ENCODE measurements at regions not wholly inside any gene's neighbourhood (a gene's known extent, or its start where the extent isn't known, plus 50 kb on each side); places are given as distances from the start of the nearest gene placed in this dataset.

- H3K4me3 ChIP-seq (ENCODE audit: low read depth, low read length): no peak overlapping the region
- TF ChIP-seq, protein P1, sequence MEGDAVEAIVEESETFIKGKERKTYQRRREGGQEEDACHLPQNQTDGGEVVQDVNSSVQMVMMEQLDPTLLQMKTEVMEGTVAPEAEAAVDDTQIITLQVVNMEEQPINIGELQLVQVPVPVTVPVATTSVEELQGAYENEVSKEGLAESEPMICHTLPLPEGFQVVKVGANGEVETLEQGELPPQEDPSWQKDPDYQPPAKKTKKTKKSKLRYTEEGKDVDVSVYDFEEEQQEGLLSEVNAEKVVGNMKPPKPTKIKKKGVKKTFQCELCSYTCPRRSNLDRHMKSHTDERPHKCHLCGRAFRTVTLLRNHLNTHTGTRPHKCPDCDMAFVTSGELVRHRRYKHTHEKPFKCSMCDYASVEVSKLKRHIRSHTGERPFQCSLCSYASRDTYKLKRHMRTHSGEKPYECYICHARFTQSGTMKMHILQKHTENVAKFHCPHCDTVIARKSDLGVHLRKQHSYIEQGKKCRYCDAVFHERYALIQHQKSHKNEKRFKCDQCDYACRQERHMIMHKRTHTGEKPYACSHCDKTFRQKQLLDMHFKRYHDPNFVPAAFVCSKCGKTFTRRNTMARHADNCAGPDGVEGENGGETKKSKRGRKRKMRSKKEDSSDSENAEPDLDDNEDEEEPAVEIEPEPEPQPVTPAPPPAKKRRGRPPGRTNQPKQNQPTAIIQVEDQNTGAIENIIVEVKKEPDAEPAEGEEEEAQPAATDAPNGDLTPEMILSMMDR (IDR thresholded peaks at IDR 0.05; ENCODE audit: low read depth, low read length): no peak
These were observed 52.7 kb upstream of the PELI1 start for GRCh38 chr2:64196963-64197362.

- TF ChIP-seq, protein P1 (IDR thresholded peaks at IDR 0.05; ENCODE audit: low read depth, low read length): no peak
These were observed 56.9 kb upstream of the PELI1 start for GRCh38 chr2:64201151-64201550.

DNA sequence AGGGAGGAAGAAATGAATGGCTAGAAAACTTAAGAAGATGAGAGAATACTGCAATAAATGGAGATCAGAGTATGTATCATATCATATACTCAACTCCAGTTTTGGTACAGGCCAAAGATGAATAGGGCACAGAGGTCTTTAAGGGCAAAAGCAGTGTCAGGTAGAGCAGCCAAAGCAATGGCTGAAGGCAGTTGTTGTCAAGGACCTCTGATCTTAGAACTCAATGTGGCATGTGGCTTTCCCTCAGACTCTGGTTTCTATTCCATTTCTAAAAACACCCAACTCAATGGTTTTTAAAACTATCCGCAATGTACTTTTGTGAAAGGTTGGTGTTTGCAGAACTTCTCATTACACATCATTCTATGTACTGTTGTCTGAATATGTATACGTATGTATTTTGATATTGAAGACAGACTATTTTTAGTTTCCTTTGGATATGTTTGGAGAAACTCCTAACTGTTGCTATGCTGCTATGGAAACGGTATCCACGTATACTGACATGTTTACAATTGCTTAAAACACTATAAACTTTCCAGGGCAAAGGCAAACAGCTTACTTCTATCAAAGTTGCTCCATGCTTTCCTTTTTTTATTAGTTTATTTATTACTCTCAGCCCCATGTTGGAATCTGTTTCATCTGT is 58.1 kb upstream of the PELI1 start:
- H3K4me3 ChIP-seq (ENCODE audit: low read depth, low read length): no peak overlapping the region
- TF ChIP-seq, protein P1 (IDR thresholded peaks at IDR 0.05; ENCODE audit: low read depth, low read length): no peak

More at GRCh38 chr2:64201151-64201550, 56.9 kb upstream of the PELI1 start:
- no peak overlapping the region for H3K4me3 ChIP-seq (ENCODE audit: low read depth, low read length)

DNA sequence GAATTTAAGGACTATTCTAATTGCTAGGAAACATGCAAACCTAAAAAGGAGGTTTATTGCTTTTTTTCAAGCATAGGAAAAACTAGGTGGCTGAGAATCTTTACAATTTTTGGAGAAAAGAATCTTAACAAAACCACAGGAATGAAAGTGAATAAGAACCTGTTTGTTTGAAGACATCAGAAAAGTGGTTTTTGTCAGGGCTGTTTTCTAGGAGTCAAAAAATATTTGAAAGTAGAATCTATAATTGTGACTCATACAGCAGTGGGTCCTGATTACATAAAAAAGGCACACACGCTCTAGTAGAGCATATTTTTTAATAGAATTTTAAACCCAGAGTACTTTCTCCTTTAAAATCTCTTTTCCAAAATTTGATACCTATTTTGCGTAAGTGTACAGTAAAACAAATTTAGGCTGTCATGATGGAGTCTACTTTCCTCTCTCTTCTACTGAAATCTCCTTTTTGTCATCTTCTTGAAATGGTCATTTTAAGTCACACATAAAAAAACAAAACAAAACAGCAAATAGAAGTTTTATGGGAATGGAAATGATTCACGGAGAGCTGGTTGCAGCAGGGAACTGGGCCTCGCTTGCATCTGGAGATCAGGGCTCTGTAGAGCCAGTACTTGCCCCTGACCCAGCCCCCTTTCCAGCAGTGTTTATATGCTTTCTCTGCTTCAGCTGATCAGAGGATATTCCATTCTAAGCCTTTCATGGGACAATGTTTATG is 59.1 kb upstream of the PELI1 start:
- H3K4me3 ChIP-seq (ENCODE audit: low read depth, low read length): no peak overlapping the region
- TF ChIP-seq, protein P1 (IDR thresholded peaks at IDR 0.05; ENCODE audit: low read depth, low read length): no peak

DNA sequence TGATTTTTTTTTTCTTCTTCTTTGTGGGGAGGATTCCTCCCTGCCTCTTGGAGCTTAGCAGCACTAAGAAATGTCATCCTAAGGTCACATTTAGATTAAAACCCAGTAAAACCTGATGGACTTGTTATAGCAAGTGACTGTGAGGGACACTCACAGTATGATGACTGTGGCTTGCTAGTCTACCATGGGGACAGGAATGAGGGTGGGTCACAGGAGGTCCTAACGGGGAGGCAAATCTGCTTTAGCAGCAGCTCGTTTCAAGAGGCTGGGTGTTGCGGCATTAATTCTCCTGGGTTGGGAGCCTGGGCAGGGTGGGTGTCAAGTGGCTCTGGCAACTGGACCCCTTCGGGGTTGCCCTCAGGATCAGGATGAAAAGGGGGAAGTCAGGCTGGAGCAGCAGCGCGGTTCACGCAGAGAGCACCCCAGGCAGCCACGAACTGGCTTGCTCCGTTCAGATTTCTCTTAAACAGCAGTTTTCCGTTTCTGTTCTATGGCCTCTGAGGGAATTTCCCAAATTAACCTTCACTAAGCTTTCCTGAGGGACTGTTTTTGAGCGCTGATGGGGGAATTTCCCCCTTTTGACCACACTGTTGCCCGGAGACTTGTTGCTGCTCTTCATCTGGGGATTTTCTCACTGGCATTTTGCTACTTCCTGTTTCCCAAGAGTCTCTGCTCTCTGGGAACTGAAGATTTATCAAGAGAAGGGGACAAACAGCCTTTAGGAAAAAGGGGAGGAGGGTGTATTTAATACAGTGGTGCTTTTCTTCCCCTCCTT is 59.8 kb upstream of the PELI1 start:
- 0 out of 2 replicates have a peak overlapping the region, but pooled peaks have one; percentile 0 for H3K4me3 ChIP-seq (ENCODE audit: low read depth, low read length)
- TF ChIP-seq, protein P1 (IDR thresholded peaks at IDR 0.05; ENCODE audit: low read depth, low read length): no peak

- TF ChIP-seq, protein P1 (IDR thresholded peaks at IDR 0.05; ENCODE audit: low read depth, low read length): no peak
These were observed 60.5 kb upstream of the PELI1 start for GRCh38 chr2:64204703-64205102.

More at GRCh38 chr2:64204703-64205102, 60.5 kb upstream of the PELI1 start:
- H3K4me3 ChIP-seq (ENCODE audit: low read depth, low read length): no peak overlapping the region
